SIG-M5 treated with dmso at 0.1 percent for 504 hours (cell line): ENCODE measurements at regions not wholly inside any gene's neighbourhood (a gene's known extent, or its start where the extent isn't known, plus 50 kb on each side); places are given as distances from the start of the nearest gene placed in this dataset.

Source experiments
- DNase-seq: peaks from one replicate; lab custom pipeline; 2025; ENCODE audit not compliant: unreplicated experiment; lab: John Stamatoyannopoulos, UW

DNA sequence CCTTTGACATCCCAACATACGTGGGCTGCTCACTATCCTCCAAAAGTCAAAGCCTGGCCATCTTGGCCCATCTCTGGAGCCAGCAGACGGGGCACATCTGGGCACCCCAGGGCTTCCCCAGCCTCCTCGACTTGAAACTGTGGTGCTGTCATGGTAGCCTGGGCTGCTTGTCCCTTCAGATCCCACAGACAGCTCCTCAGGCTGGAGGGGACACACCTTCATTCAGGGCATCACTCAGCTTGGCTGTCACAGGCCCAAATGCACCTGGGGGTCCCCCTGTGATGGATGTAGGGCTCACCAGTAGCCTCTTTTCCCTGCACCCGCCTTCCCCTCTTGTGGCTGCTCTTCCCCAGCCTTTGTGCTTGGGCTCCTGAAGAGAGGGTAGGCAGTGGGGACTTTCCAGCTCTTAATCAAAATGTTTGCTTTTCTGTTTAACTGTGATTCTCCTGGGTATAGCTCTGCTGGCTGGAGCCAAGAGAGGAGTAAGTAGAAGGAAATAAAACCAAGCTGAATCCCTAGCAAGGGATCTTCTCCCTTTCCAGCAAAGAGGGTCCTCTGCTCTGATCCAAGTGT, 92.3 kb downstream of the GYPC start:
- no peak for DNase-seq

DNA sequence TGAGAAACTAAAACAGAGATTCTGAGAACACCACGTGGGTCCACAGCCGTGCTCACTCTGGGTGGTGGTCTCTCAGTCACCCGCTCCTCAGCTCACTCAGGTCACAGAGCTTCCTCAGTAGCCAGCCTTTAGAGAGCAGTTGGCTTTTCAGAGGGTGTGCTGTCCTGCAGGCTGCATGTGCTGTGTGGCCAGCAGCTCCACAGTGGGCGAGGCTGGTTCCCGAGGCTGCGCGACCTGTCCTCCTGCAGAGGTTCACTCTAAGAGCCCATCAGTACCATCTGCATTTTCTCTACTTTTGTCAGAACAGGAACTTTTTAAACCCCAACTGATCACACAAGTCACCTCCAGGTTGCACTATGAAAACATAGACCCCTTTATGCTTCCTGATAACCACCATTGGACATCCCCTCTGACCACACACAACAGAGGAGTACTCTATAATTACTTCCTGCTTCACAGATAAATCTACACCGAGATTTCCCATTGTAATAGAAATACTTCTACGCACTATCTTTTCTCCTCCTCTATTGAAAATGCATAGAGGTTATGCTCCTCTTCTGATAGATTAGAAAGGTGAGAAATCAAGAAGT, 93.1 kb downstream of the GYPC start:
- no peak for DNase-seq

DNA sequence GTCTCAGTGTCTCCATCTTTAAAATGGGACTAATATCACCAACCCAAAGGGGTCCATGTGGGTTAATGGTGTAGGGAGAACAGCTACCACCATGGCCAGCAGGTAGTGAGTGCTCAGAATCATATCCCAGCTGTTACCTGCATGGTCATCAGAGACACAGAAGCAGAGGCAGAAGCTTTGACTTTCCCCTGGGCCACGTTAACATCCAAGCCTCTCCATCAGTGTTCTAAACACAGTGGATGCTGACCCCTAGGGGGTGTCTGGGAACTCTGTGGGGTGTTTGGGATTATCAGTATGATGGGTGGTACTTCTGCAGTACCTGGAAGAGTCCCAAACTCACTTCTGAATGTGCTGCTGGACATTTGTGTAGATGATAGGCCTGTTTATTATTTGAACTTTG, 93.6 kb downstream of the GYPC start:
- no peak for DNase-seq

DNA sequence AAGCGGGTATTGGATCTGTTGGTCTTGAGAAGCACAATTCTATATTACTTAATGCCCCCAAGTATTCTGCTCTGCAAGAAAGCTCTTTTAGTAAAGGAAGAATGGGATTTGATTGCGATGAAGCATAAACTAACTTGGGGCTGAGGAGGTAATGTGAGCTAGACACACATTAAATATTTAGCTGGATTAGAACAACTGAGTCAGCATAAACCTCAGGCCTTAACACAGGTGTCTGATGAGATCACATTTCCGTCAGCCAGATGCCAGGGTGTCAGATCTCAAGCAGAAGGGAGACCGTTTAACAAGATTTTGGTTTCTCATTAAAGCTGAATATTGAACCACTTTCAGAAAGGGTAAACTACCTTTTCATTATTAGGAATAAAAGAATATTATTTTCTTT, 94.5 kb downstream of the GYPC start:
- DNase-seq = no peak

DNA sequence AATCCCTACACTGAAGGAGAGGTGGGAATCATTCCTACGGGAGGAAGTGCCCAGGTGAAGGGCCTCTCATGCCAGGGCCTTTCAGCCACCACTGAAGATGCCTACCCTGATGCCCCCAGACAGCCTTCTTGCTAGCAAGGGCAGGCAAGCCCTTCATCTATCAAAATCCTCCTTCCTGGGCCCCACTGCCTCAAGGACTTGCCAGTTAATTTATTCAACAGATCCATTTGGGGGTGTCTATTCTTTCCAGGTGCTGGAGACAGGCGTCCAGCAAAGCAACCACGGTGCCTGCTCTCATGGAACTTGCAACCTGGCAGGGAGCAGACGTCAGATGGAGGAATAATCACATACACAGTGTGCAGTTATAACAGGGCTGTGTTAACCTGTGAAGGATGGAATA, 95.5 kb downstream of the GYPC start:
- no peak for DNase-seq

DNA sequence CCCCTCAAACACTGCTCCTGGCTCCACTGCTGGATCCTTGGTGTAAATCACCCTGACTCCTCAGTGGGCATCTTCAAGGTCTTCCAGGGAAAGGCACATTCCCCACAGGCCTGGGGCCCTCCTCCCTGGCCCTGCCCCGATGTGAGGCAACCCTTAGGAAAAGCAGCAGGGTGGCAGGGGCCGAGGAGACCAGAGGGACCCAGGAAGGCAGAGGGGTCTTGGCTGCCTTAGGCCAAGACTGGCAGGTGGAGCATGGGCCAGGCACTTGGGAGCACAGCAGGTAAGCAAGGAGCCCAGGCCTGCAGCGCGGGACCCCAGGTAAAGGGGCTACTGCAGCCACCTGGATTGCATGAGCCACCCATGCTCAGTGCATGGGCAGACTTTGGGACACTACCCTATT, 96.9 kb downstream of the GYPC start:
- DNase-seq = no peak

DNA sequence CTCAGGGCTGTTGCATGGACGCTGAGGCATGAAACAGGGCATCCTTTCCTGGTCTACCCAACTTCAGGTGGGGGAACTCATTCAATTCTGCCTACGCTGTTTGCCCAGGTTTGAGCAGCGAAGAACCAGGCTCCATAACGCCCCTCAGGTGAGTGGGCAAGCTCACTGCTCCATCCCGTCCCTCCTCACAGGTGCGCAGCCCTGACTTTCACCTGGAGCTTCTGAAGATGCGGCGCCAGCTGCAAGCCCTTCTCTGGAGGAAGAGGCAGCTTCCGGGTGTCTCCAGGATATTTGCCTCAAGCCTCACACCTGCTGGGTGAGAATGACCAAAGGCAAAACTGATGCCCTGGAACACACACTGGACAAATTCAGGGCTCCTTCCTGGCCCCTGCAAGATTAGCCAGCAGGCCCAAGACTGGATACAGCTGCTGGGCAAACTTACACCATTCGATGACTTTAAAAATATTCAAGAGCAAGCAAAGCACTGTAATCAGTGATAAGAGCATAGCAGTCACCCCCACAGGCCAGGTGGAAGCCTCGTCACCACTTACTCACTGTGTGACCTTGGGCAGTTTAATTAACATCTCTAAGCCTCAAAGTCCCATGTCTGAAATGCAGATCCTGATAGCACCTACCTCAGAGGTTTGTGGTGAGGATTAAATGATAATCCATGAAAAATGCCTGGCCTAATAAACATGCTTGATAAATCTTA, 97.7 kb downstream of the GYPC start:
- DNase-seq = no peak

DNA sequence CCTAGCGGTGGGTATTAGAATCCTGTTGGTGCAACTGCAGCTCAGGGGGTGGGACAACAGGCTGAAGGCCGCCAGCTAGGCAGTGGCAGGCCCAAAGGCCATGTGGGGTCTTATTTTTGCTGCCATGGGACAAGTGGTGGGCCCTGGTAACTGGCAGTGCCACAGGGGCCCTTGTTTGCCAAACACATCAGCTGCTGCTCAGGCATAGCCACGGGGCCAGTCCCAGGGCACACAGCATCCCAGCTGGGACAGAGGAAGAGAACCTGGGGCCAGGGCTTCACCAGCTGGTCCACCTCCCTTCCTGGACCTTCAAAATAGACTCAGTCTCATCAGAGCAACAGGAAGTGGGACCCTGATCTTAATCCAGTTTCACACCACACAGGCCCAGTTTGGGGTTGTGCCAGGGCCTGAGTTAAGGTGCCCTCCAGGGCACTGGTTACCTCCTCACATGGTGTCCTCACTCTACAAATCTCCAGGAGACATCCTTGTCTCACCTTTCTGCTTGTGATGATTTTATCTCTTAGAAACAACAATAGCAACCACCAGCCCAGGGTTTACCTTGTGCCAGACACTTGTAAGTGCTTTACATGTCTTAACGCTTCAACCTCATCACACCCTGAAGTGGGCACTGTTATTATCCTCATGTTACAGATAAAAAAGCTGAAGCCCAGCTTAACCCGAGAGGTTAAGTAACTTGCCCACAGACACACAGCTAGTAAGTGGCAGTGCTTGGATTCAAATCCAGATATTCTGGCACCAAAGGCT, 98.5 kb downstream of the GYPC start:
- no peak for DNase-seq

DNA sequence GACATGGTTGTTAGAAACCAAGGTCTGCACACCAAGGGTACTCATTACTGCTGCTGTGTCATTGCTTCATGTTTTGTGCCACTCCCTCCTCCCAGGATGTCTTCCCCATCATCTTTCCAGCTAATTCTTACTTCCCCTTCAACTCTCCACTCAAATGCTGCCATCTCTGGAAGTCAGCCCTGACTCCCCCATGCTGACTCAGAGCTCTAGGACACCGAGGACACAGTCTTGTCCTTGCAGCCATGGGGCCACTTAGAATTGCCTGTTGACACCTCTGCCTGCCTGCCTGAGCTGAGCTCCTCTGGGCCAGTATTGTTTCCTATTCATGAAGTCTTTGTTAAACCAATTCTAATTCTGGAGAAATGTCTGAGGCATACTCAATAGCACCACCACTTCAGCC, 100.2 kb downstream of the GYPC start:
- no peak for DNase-seq

DNA sequence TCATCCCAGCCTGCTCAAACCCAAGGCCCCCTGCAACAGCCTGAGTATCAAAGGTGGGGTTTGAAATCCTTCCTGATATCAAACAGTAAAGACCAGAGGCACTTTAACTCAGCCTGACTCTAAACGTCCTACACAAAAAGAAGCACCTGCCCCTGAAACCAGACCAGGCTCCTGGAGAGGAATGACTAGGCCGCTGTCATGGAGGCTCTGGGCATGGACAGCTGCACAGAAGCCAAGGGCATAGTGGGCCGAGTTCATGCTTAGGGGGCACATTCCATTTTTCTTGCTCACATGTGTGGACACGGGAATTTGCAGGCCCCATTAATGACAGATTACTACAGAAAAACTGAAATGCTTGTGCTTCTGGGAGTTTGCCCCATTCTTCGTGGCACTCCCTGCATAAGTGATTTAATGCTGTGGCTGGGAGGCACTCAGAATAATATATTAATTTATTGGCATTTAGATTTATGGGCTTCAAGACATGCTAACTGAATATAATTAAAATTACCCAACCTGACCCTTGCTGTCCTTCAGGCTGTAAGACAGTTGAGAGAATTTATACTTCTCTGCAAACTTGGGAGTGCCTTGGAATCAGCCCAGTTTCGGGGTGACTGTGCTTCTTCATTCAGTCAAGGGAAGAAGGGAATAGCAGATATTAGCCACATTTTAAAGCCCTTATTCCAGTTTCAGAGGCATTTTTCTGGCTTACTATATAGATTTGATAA, 105.5 kb downstream of the GYPC start:
- DNase-seq = no peak

DNA sequence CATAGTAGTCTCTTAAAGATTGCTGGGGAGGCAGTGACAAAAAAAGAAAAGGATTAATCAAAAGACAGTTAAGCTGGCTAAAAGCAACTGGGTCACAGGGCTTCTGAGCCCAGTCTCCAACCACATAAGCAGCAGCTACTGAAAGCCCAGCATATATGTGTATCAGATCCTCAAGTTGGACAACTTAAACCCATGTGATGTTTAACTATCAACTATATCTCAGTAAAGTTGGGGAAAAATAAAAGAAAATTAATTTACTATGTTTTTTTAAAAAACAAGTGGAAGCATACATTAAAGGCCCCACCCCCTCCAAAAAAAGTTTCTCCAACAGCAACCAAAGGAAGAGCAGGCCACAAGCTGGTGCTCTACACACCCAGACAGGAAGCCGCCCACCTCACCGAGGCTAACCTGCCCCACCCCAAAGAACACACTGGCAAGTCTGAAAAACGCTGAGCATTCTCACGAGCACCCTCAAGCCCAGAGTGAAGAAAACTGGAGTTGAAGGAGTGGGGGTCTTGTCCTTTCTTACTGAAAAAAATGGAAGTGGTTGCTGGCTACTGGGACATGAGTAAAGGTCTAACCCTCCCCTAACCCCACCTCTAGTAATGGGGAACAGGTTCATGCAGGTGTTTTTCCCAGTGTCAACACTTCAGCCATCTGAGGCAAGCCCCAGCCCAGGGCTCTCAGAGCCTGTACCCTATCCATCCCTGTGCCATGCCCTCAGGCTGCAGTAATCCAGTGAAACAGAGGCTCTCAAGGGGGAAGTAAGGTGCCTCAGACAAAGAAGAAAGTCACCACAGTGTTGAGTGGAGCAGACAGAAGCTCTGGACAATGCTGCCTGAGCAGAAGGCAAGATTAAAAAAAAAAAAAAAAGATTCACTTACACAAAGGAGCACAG, 106.3 kb downstream of the GYPC start:
- DNase-seq = no peak

DNA sequence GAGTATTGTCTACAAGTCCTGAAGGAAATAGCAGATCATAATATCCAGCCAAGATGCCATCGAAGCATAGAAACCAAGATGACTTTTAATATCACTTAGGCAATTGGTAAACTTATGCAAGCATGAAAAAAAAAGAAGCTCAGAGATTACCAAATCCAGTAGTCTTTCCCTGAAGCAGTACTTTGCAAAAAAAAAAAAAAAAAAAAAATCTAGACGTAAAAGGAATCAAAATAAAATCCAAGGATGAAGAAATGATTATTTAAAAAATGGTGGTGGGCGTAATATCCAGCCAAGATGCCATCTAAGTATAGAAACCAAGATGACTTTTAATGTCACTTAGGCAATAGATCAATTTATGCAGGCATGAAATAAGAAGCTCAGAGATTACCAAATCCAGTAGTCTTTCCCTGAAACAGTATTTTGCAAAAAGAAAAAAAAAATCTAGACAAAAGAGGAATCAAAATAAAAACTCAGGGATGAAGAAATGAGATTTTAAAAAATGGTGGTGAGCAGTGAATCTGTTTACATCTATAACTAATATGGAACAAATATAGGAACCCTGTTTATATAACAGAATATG, 108.8 kb downstream of the GYPC start:
- no peak for DNase-seq

DNA sequence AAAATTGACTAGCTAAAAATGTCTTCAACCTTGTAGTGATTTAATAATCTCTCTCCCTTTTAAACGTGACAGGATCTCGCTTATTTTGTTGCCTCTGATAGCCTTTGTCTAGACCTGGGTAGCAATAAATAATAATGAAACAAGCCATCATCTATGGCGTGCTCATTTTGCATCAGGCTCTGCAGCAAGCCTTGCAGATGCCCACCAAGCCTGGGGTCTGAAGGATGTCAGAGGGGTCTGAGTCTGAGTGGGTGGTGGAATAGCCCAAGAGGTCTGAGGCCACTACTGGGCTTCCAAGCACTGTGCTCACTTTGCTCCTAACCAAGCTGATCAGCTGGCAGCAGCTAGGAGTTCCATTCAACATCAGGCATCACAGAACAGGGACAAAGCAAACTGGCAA, 109.4 kb downstream of the GYPC start:
- no peak for DNase-seq

DNA sequence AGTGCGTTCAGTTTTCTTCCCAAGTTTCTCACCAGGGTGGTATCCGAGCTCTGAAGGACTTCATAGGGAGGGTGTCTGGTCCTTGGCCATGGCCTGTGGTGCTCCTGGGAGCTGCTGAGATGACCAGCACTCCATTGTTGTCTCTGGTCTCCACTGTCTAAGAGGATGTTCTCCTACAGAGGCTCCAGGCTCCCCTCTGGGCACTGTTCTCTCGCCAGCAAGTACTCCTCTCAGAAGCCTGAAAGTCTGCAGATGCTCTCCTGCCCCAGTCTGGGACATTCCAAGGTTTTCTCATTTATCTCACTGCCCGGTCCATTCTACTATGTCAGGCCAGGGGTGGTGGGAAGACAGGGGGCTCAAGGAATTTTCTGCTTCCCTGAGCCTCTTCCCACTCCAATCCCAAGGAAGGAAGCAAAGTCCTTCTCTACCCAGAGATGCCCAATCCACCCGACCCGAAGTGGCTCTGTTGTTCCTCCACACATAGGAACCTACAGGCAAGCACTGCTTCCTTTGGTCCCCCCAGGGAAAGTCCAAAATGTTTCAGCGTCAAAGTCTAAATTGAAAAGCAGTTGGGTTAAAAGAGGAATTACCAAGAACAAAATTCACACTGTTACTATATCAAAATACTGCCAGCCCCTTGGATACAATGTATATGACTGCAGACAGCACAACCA, 110.5 kb downstream of the GYPC start:
- no peak for DNase-seq

DNA sequence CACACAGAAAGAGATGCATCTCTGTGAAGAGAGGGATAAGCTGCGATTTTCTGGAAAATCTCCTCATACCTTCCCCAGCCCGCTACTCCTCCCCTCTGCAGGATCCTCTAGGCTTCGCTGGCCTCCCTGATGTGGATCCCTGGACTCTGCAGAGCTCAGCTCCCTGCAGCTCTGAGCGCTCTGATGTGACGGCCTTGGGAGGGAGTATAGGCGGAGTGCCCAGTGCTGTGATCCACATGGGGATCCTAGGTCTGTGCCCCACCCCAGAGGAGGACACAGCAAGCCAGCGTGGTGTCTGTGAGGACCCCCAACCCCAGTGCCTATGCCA, 111.0 kb downstream of the GYPC start:
- no peak for DNase-seq

DNA sequence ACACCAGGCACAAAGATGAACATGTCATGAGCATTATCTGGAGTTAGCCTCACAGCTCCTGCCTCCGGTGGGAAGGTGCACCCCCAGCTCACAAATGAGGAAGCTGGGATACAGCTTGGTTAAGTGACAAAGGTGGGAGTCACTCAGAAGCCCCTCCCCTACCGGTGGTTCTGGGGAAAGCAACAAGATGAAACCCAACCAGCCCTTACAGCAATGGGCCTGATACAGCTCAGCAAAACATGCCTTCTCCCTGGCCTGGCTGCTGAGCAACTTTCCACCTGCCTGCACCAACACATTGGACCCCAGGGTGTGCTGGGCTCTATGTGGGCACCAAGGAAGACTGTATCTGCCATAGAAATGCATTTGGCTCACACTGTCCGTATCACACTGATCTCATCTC, 113.2 kb downstream of the GYPC start:
- DNase-seq = no peak

DNA sequence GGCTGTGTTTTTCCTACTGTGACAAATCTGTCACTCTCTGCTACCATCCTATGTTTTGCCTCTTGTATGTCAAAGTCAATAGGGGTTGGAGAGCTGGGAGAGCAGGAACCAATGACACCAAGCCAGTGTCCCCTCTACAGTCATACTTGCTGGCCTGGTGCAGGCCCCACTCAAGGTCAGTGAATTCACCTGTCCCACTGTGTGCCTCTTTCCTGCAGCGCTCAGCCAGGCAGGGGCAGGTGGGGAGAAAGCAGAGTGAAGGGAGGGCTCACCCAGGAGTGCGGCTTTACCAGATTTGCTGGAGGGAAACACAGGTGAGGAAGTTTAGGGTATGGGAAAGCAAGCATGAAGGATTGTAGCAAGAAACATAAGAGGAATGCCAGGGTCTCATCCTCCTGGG, 114.5 kb downstream of the GYPC start:
- DNase-seq = no peak

DNA sequence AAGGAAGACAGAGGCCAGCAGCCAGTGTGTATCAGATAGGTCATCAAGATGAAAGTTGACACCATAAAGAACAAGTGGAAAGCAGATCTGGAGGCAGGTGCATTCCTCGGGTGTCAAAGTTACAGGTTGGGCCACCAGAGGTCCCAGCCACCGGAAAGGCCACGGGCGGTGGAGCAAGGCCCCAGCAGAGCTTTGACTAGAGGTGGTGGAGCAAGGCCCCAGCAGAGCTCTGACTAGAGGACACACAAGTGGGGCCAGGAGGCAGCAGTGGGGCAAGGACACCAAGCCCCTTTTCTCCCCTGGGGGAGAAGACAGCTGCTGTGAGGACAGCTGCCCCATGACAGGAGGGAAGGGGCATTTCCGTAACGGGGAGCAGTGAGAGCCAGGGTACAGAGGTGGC, 115.1 kb downstream of the GYPC start:
- DNase-seq = no peak

DNA sequence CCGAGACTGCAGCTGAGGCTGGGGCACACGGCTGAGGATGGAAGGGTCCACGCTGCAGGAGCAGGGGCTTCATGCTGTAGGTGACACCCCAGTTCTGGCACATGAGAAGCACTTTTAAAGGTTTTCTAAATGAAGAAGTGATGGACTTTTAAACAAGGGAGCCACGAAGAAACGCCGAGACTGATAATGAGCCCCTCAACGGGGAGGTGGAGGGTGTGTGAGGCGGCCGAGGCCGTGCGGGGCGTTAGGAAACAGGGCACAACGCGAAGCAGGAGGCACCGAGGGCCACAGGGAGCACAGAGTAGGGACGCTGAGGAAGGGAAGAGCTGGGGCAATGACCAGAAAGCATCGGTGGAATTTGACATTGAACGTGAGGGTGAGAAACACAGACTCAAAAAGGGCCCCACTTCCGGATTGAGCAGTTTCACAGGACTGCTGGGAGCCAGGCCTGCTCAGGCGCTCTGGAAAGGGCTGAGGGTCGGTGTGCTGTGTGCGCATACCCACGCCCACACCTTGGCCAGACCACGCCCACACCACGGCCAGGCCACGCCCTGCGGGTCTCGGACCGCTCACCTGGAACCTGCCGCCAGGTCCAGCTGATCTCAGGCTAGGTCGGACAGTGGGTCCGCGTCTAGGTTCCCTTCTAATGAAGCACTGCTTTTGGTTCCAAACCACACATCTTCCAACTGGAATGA, 115.7 kb downstream of the GYPC start:
- DNase-seq = no peak
